HepG2 (cell line): ENCODE measurements at regions not wholly inside any gene's neighbourhood (a gene's known extent, or its start where the extent isn't known, plus 50 kb on each side); places are given as distances from the start of the nearest gene placed in this dataset.

Experiments
- ATAC-seq: fragments of 200-7000 bp; cut with Tn5 transposase; 3 replicates; pipeline ENCODE4 v1.9.1; 2020; ENCODE audit warnings: mild to moderate bottlenecking, moderate library complexity
- BruUV-seq: library from RNA; stranded (reverse); fragments of 400-500 nt; replicated peaks from 2 replicates; lab custom pipeline; 2021; lab: Mats Ljungman, UMichigan
- CTCF ChIA-PET: fragments of 300-600 bp; formaldehyde crosslinking; extraction: SDS; loops from one replicate; lab custom pipeline; 2021; ENCODE audit warnings: low total read pairs, inconsistent platforms, low intra/inter-chr PET ratio; lab: Yijun Ruan, JAX
- POLR2A ChIA-PET: fragments of 350-600 bp; sonication (Branson Sonifier 250); formaldehyde crosslinking; loops from one replicate; lab custom pipeline; 2020; ENCODE audit warnings: antibody characterized with exemption, inconsistent platforms; lab: Yijun Ruan, JAX
- DNase-seq: peaks from one replicate; pipeline ENCODE4 v3.0.0-alpha.2; 2015; ENCODE audit warnings: low spot score
- FAIRE-seq: peaks from 3 replicates; lab custom pipeline; 2011; peaks lifted over from hg19 to GRCh38; lab: Jason Lieb, UNC
- H2AFZ ChIP-seq: one replicate; pipeline ENCODE4 v1.6.1; 2011; ENCODE audit warnings: low read length, inconsistent platforms
- H3K27ac ChIP-seq: fragments of 300-600 bp; 3 replicates; pipeline ENCODE4 v1.8.0; 2011; ENCODE audit warnings: mixed run types, mild to moderate bottlenecking, mixed read lengths, low read length, inconsistent platforms; ENCODE audit not compliant: insufficient read depth; ENCODE audit errors: extremely low read length
- H3K27me3 ChIP-seq, 2 experiments: fragments of 200-600 bp in 1 of 2; 2 replicates in 1 of 2; 3 replicates in 1 of 2; pipeline versions ENCODE4 v1.6.0 to v1.8.0; 2011; ENCODE audit warnings: low read length in 2 of 2, mild to moderate bottlenecking in 2 of 2, moderate library complexity in 2 of 2, inconsistent platforms in 1 of 2; ENCODE audit not compliant: insufficient read depth in 2 of 2, control insufficient read depth in 1 of 2
- H3K36me3 ChIP-seq, 2 experiments: fragments of 200-600 bp in 1 of 2; replicated peaks in 1 of 2; 2 replicates in 1 of 2; 3 replicates in 1 of 2; pipeline versions ENCODE4 v1.5.1 to v1.8.0; 2011; ENCODE audit warnings: low read length in 2 of 2, inconsistent platforms in 1 of 2; ENCODE audit not compliant: insufficient read depth in 2 of 2, control insufficient read depth in 1 of 2
- H3K4me1 ChIP-seq: 2 replicates; pipeline ENCODE4 v1.5.1; 2012; ENCODE audit warnings: low read length, inconsistent platforms; ENCODE audit not compliant: insufficient read depth
- H3K4me2 ChIP-seq: 2 replicates; pipeline ENCODE4 v1.6.0; 2011; ENCODE audit warnings: low read depth, low read length, inconsistent platforms
- H3K4me3 ChIP-seq, 3 experiments: fragments of 200-600 bp in 1 of 3; sonication (generic), shearing (Covaris generic) in 1 of 3; replicated peaks in 1 of 3; 2 replicates each; pipeline ENCODE4 v1.5.1; 2011 to 2016; ENCODE audit warnings: low read length in 3 of 3, inconsistent platforms in 2 of 3, low read depth in 2 of 3, mild to moderate bottlenecking in 2 of 3, control low read depth in 1 of 3, mixed read lengths in 1 of 3; ENCODE audit not compliant: insufficient read depth in 1 of 3
- H3K79me2 ChIP-seq: one replicate; pipeline ENCODE4 v1.6.1; 2011; ENCODE audit warnings: low read length, inconsistent platforms; ENCODE audit not compliant: insufficient read depth
- H3K9ac ChIP-seq: 2 replicates; pipeline ENCODE4 v1.6.0; 2011; ENCODE audit warnings: mild to moderate bottlenecking, low read depth, low read length, inconsistent platforms; ENCODE audit not compliant: insufficient read depth
- H3K9me3 ChIP-seq: 2 replicates; pipeline ENCODE4 v1.5.1; 2012; ENCODE audit warnings: mild to moderate bottlenecking, low read length
- H4K20me1 ChIP-seq: 2 replicates; pipeline ENCODE4 v1.6.0; 2011; ENCODE audit warnings: inconsistent platforms, mild to moderate bottlenecking, low read length, moderate library complexity; ENCODE audit not compliant: insufficient read depth
- EEA1 ChIP-seq: sonication (generic); formaldehyde crosslinking; IDR thresholded peaks from 2 replicates; pipeline ENCODE4 v1.5.1; 2020; ENCODE audit warnings: mild to moderate bottlenecking, missing genetic modification reagents, borderline replicate concordance
- KLF12 ChIP-seq: sonication (generic); formaldehyde crosslinking; IDR thresholded peaks from 2 replicates; pipeline ENCODE4 v1.4.0; 2020; ENCODE audit warnings: missing genetic modification reagents, borderline replicate concordance
- MEF2D ChIP-seq: sonication (generic); formaldehyde crosslinking; IDR thresholded peaks from 2 replicates; pipeline ENCODE4 v1.5.1; 2020; ENCODE audit warnings: mild to moderate bottlenecking, missing genetic modification reagents
- NKX3-1 ChIP-seq: sonication (generic); formaldehyde crosslinking; IDR thresholded peaks from 2 replicates; pipeline ENCODE4 v1.5.0; 2020; ENCODE audit warnings: missing genetic modification reagents
- PRDM10 ChIP-seq: sonication (generic); formaldehyde crosslinking; IDR thresholded peaks from 2 replicates; pipeline ENCODE4 v1.4.0; 2020; ENCODE audit warnings: low read depth, missing genetic modification reagents
- SCMH1 ChIP-seq: sonication (generic); formaldehyde crosslinking; IDR thresholded peaks from 2 replicates; pipeline ENCODE4 v1.9.0; 2021; ENCODE audit warnings: missing genetic modification reagents, mild to moderate bottlenecking, borderline replicate concordance
- SKI ChIP-seq: fragments of 450-650 bp; IDR thresholded peaks from one replicate; pipeline ENCODE4 v1.6.1; 2018; ENCODE audit warnings: mild to moderate bottlenecking; ENCODE audit not compliant: partially characterized antibody
- ZNF230 ChIP-seq: sonication (generic); formaldehyde crosslinking; IDR thresholded peaks from 2 replicates; pipeline ENCODE4 v1.4.0; 2020; ENCODE audit warnings: mild to moderate bottlenecking, missing genetic modification reagents
- WGBS: methylation state at CpG from one replicate; pipeline ENCODE4 v1.1.6; 2017; ENCODE audit warnings: low lambda C conversion rate; 5-methylcytosine and 5-hydroxymethylcytosine counted together
- in situ Hi-C: cut with HindIII; loops from 2 replicates; pipeline ENCODE4 v1.10.0; 2017; ENCODE audit warnings: low pct_unique_long_range_greater_than_20kb; ENCODE audit not compliant: extremely low pct_ligation_motif_present
- intact Hi-C: fragments of 100-400 bp; cut with micrococcal nuclease; formaldehyde crosslinking; loops from one replicate; pipeline ENCODE4 v1.10.0; 2022; ENCODE audit not compliant: unreplicated experiment
- TF ChIP-seq, protein P1 (sequence below): IDR thresholded peaks from 2 replicates; pipeline ENCODE4 v1.6.1; 2016; ENCODE audit warnings: mild to moderate bottlenecking
- TF ChIP-seq, protein P2 (sequence below): sonication (generic); formaldehyde crosslinking; conservative IDR thresholded peaks from 2 replicates; pipeline ENCODE4 v1.4.0; 2020; ENCODE audit warnings: mild to moderate bottlenecking, missing genetic modification reagents, moderate library complexity

GRCh38 chr13:21757763-21758162, 86.9 kb downstream of the FGF9 start:
- Histone ChIP-seq H3K27me3 (peaks cover 3 to 20% of the 10 kb centered on the region in 2 experiments; a peak in 3 of 5 replicates), H3K4me3 (no peak overlapping the region), H3K79me2 (no peaks in the 10 kb centered on the region), H4K20me1 (no peaks in the 10 kb centered on the region), H3K9me3 (no peaks in the 10 kb centered on the region), H3K27ac (no peak overlapping the region), H3K9ac (no peak overlapping the region), H3K4me2 (no peak overlapping the region), H3K36me3 (no peaks in the 10 kb centered on the region), H3K4me1 (peaks cover 20% of the 10 kb centered on the region), H2AFZ (no peak overlapping the region)
- intact Hi-C loops, result no loop called here
- FAIRE-seq (no peak), ATAC-seq (no peak), DNase-seq (no peak)
- TF ChIP-seq EEA1 (CRISPR knock-in tag) (no peak), MEF2D (CRISPR knock-in tag) (no peak), SCMH1 (CRISPR knock-in tag) (no peak), SKI (no peak), NKX3-1 (CRISPR knock-in tag) (no peak), PRDM10 (CRISPR knock-in tag) (no peak), ZNF230 (CRISPR knock-in tag) (no peak), KLF12 (CRISPR knock-in tag) (no peak)
- TF ChIP-seq, protein P1, sequence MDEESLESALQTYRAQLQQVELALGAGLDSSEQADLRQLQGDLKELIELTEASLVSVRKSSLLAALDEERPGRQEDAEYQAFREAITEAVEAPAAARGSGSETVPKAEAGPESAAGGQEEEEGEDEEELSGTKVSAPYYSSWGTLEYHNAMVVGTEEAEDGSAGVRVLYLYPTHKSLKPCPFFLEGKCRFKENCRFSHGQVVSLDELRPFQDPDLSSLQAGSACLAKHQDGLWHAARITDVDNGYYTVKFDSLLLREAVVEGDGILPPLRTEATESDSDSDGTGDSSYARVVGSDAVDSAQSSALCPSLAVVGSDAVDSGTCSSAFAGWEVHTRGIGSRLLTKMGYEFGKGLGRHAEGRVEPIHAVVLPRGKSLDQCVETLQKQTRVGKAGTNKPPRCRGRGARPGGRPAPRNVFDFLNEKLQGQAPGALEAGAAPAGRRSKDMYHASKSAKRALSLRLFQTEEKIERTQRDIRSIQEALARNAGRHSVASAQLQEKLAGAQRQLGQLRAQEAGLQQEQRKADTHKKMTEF (CRISPR knock-in tag), result no peak
- TF ChIP-seq, protein P2, sequence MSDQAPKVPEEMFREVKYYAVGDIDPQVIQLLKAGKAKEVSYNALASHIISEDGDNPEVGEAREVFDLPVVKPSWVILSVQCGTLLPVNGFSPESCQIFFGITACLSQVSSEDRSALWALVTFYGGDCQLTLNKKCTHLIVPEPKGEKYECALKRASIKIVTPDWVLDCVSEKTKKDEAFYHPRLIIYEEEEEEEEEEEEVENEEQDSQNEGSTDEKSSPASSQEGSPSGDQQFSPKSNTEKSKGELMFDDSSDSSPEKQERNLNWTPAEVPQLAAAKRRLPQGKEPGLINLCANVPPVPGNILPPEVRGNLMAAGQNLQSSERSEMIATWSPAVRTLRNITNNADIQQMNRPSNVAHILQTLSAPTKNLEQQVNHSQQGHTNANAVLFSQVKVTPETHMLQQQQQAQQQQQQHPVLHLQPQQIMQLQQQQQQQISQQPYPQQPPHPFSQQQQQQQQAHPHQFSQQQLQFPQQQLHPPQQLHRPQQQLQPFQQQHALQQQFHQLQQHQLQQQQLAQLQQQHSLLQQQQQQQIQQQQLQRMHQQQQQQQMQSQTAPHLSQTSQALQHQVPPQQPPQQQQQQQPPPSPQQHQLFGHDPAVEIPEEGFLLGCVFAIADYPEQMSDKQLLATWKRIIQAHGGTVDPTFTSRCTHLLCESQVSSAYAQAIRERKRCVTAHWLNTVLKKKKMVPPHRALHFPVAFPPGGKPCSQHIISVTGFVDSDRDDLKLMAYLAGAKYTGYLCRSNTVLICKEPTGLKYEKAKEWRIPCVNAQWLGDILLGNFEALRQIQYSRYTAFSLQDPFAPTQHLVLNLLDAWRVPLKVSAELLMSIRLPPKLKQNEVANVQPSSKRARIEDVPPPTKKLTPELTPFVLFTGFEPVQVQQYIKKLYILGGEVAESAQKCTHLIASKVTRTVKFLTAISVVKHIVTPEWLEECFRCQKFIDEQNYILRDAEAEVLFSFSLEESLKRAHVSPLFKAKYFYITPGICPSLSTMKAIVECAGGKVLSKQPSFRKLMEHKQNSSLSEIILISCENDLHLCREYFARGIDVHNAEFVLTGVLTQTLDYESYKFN, result no peak
- ChIA-PET POLR2A (no interaction called here), CTCF (no interaction called here)
- BruUV-seq, result no TSS peak
- 3% methylated on average over 2 of the region's 2 CpGs for WGBS
- in situ Hi-C loops, result no loop called here
